A673 (cell line): ENCODE measurements at regions not wholly inside any gene's neighbourhood (a gene's known extent, or its start where the extent isn't known, plus 50 kb on each side); places are given as distances from the start of the nearest gene placed in this dataset.
"Not testable (repeated sequence)": the region's sequence is repeated elsewhere in the genome, so short reads cannot be mapped to it uniquely, and the experiment has no call there.

ENCODE experiments used
- BruUV-seq: library from RNA; stranded (reverse); fragments of 400-500 nt; replicated peaks from 2 replicates; lab custom pipeline; 2021; lab: Mats Ljungman, UMichigan
- CTCF ChIA-PET: fragments of 300-600 bp; sonication (Branson Sonifier 250); formaldehyde crosslinking; loops from one replicate; lab custom pipeline; 2022; ENCODE audit warnings: antibody characterized with exemption; lab: Charles Lee
- POLR2A ChIA-PET: fragments of 300-600 bp; sonication (Branson Sonifier 250); formaldehyde crosslinking; loops from one replicate; lab custom pipeline; 2022; ENCODE audit warnings: antibody characterized with exemption; ENCODE audit not compliant: low non-redundant PET; lab: Charles Lee
- DNase-seq: peaks from one replicate; pipeline ENCODE4 v3.0.0-alpha.2; 2015; ENCODE audit warnings: low spot score
- H3K27ac ChIP-seq: fragments of 200-600 bp; sonication (generic); 2 replicates; pipeline ENCODE4 v1.5.1; 2016; ENCODE audit warnings: mixed run types, low read depth, mild to moderate bottlenecking, mixed read lengths, antibody characterized with exemption, low read length; ENCODE audit not compliant: poor library complexity, severe bottlenecking
- H3K27me3 ChIP-seq: fragments of 200-600 bp; sonication (generic); replicated peaks from 2 replicates; pipeline ENCODE4 v1.6.1; 2017; ENCODE audit warnings: mixed run types, low read depth, mild to moderate bottlenecking, mixed read lengths, antibody characterized with exemption, low read length; ENCODE audit not compliant: insufficient read depth, poor library complexity
- H3K36me3 ChIP-seq: fragments of 200-600 bp; sonication (generic); 2 replicates; pipeline ENCODE4 v1.6.1; 2016; ENCODE audit warnings: mixed run types, mild to moderate bottlenecking, mixed read lengths, antibody characterized with exemption, low read length; ENCODE audit not compliant: insufficient read depth, poor library complexity, severe bottlenecking
- H3K4me1 ChIP-seq: fragments of 200-600 bp; sonication (generic); 2 replicates; pipeline ENCODE4 v1.6.1; 2017; ENCODE audit warnings: mixed run types, mild to moderate bottlenecking, mixed read lengths, antibody characterized with exemption, low read length; ENCODE audit not compliant: insufficient read depth, poor library complexity, severe bottlenecking
- H3K4me3 ChIP-seq: fragments of 200-600 bp; sonication (generic); 2 replicates; pipeline ENCODE4 v1.5.1; 2016; ENCODE audit warnings: low read depth, mixed run types, mild to moderate bottlenecking, mixed read lengths, low read length; ENCODE audit not compliant: poor library complexity, severe bottlenecking
- H3K9me3 ChIP-seq: fragments of 200-600 bp; sonication (generic); 2 replicates; pipeline ENCODE4 v1.6.1; 2016; ENCODE audit warnings: mixed run types, low read depth, mild to moderate bottlenecking, mixed read lengths, antibody characterized with exemption, low read length; ENCODE audit not compliant: poor library complexity, severe bottlenecking
- EZH2 ChIP-seq: fragments of 200-600 bp; sonication (generic); IDR thresholded peaks from 2 replicates; pipeline ENCODE4 v1.6.1; 2017; ENCODE audit warnings: borderline replicate concordance, low read depth, mild to moderate bottlenecking, mixed read lengths, antibody characterized with exemption, low read length; ENCODE audit not compliant: poor library complexity, severe bottlenecking
- intact Hi-C: fragments of 100-400 bp; cut with micrococcal nuclease; formaldehyde crosslinking; loops from one replicate; pipeline ENCODE4 v1.10.0; 2022; ENCODE audit not compliant: unreplicated experiment
- TF ChIP-seq, protein P1 (sequence below): fragments of 300-800, 200-600 bp; sonication (generic); conservative IDR thresholded peaks from 2 replicates; pipeline ENCODE4 v1.5.1; 2017; ENCODE audit warnings: low read depth, mild to moderate bottlenecking, antibody characterized with exemption, low read length, moderate library complexity, mixed read lengths

DNA sequence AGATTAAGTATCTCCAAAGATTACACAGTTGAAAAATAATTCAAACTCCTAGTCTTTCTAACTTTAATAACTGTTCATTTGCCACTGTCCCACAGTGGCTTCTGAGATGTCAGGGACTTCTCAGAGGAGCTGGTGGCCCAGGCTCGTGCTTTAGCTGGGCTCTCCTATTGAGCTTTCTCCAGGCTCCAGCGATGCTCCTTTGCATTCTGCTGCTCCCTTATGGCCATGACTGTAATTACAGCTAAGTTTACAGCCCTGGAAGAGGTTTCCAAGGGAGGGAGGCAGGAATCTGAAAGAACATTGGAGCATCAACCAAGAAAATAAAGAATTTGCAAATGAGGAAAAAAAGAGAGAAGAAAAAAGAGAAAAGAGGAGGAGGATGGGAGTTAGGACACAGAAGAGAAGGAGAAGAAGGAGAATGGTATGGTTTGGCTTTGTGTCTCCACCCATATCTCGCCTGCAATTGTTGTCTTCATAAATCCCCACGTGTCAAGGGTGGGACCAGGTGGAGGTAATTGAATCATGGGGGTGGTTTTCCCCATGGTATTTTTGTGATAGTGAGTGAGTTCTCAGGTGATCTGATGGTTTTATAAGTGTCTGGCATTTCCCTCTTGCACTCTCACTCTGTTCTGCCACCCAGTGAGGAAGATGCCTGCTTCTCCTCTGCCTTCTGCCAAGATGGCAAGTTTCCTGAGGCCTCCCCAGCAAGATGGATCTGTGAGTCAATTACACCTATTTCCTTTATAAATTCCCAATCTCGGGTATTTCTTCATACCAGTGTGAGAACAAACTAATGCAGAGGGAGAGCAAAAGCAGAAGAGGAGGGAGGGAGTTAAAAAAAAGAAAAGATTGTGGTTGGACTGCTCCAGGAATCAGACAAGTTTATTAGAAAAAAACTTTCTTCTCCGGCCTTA, 857.0 kb downstream of the KCNA4 start:
- Histone ChIP-seq H3K27ac (no peak overlapping the region), H3K4me1 (peaks cover 35% of the 10 kb centered on the region), H3K4me3 (no peak overlapping the region), H3K9me3 (no peaks in the 10 kb centered on the region), H3K27me3 (no peaks in the 10 kb centered on the region), H3K36me3 (no peaks in the 10 kb centered on the region)
- POLR2A ChIA-PET, result interaction anchor here (0.6 kb wide), 2 partner anchors 571 to 1463 kb away, joined by 3 to 5 read pairs; no protein-coding TSS in a partner anchor
- CTCF ChIA-PET, result interaction anchor here (0.5 to 1.7 kb wide), 26 partner anchors 10 to 1461 kb away, joined by 3 to 23 read pairs (median 4); no protein-coding TSS in a partner anchor
- no TSS peak for BruUV-seq
- intact Hi-C loops, result loop anchor here (1.0 to 5.0 kb wide), 8 partner anchors 138 to 1461 kb away; no protein-coding TSS in a partner anchor
- no peak for TF ChIP-seq EZH2
- TF ChIP-seq, protein P1, sequence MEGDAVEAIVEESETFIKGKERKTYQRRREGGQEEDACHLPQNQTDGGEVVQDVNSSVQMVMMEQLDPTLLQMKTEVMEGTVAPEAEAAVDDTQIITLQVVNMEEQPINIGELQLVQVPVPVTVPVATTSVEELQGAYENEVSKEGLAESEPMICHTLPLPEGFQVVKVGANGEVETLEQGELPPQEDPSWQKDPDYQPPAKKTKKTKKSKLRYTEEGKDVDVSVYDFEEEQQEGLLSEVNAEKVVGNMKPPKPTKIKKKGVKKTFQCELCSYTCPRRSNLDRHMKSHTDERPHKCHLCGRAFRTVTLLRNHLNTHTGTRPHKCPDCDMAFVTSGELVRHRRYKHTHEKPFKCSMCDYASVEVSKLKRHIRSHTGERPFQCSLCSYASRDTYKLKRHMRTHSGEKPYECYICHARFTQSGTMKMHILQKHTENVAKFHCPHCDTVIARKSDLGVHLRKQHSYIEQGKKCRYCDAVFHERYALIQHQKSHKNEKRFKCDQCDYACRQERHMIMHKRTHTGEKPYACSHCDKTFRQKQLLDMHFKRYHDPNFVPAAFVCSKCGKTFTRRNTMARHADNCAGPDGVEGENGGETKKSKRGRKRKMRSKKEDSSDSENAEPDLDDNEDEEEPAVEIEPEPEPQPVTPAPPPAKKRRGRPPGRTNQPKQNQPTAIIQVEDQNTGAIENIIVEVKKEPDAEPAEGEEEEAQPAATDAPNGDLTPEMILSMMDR, result peak; percentile 100
- DNase-seq, result peak; percentile 98

GRCh38 chr11:29153078-29153477, 863.8 kb downstream of the KCNA4 start:
- ChIA-PET POLR2A (no interaction called here), CTCF (no interaction called here)
- H3K27ac ChIP-seq, result no peak overlapping the region
- no peak for DNase-seq
- no peaks in the 10 kb centered on the region for H3K27me3 ChIP-seq
- H3K4me3 ChIP-seq, result no peak overlapping the region
- H3K9me3 ChIP-seq, result peaks cover 14% of the 10 kb centered on the region
- no peak for TF ChIP-seq EZH2
- TF ChIP-seq, protein P1, result no peak
- intact Hi-C loops, result no loop called here
- no TSS peak for BruUV-seq
- no peaks in the 10 kb centered on the region for H3K36me3 ChIP-seq
- no peaks in the 10 kb centered on the region for H3K4me1 ChIP-seq

GRCh38 chr11:29142573-29142972, 874.3 kb downstream of the KCNA4 start:
- DNase-seq, H3K9me3 ChIP-seq, H3K27ac ChIP-seq, H3K36me3 ChIP-seq, BruUV-seq, POLR2A ChIA-PET, H3K27me3 ChIP-seq, CTCF ChIA-PET, H3K4me3 ChIP-seq, H3K4me1 ChIP-seq, intact Hi-C loops: not testable (repeated sequence)
